NCI-H1417 treated with DMSO at 0.1 percent for 48 hours (cell line): ENCODE measurements at regions not wholly inside any gene's neighbourhood (a gene's known extent, or its start where the extent isn't known, plus 50 kb on each side); places are given as distances from the start of the nearest gene placed in this dataset.

ENCODE experiments used
- DNase-seq: peaks from one replicate; lab custom pipeline; 2025; lab: John Stamatoyannopoulos, UW

GRCh38 chr1:81392526-81393226, 408.1 kb upstream of the ADGRL2 start:
- DNase-seq: no peak

- DNase-seq: no peak
These were observed 409.5 kb upstream of the ADGRL2 start for GRCh38 chr1:81391125-81391828.

- no peak for DNase-seq
These were observed 412.3 kb upstream of the ADGRL2 start for GRCh38 chr1:81388435-81388834.

- no peak for DNase-seq
These were observed 413.3 kb upstream of the ADGRL2 start for GRCh38 chr1:81387446-81387845.

- no peak for DNase-seq
These were observed 418.2 kb upstream of the ADGRL2 start for GRCh38 chr1:81382561-81382960.

GRCh38 chr1:81381881-81382280, 418.9 kb upstream of the ADGRL2 start:
- DNase-seq: no peak

- DNase-seq: no peak
These were observed 420.3 kb upstream of the ADGRL2 start for GRCh38 chr1:81380436-81380835.

GRCh38 chr1:81379430-81379829, 421.3 kb upstream of the ADGRL2 start:
- DNase-seq: no peak

GRCh38 chr1:81377406-81377805, 423.3 kb upstream of the ADGRL2 start:
- no peak for DNase-seq

- DNase-seq: no peak
These were observed 424.7 kb upstream of the ADGRL2 start for GRCh38 chr1:81375884-81376548.

GRCh38 chr1:81374481-81374880, 426.3 kb upstream of the ADGRL2 start:
- no peak for DNase-seq

GRCh38 chr1:81371864-81372263, 428.9 kb upstream of the ADGRL2 start:
- DNase-seq: no peak

GRCh38 chr1:81369833-81370232, 430.9 kb upstream of the ADGRL2 start:
- DNase-seq: no peak

- no peak for DNase-seq
These were observed 434.6 kb upstream of the ADGRL2 start for GRCh38 chr1:81366173-81366572.

GRCh38 chr1:81364088-81364487, 436.6 kb upstream of the ADGRL2 start:
- no peak for DNase-seq

- DNase-seq: no peak
These were observed 442.6 kb upstream of the ADGRL2 start for GRCh38 chr1:81358151-81358550.

- no peak for DNase-seq
These were observed 448.9 kb upstream of the ADGRL2 start for GRCh38 chr1:81351864-81352263.

- no peak for DNase-seq
These were observed 451.4 kb upstream of the ADGRL2 start for GRCh38 chr1:81349194-81349965.

GRCh38 chr1:81345110-81345509, 455.6 kb upstream of the ADGRL2 start:
- no peak for DNase-seq

GRCh38 chr1:81340239-81340638, 460.5 kb upstream of the ADGRL2 start:
- DNase-seq: no peak

GRCh38 chr1:81337226-81337625, 463.5 kb upstream of the ADGRL2 start:
- DNase-seq: no peak

GRCh38 chr1:81335876-81336275, 464.9 kb upstream of the ADGRL2 start:
- no peak for DNase-seq
